IMR-90 (cell line): ENCODE measurements at regions not wholly inside any gene's neighbourhood (a gene's known extent, or its start where the extent isn't known, plus 50 kb on each side); places are given as distances from the start of the nearest gene placed in this dataset.

Source experiments
- ATAC-seq: fragments of 200-7000 bp; cut with Tn5 transposase; 2 replicates; pipeline ENCODE4 v1.9.1; 2020; ENCODE audit warnings: low read depth, mild to moderate bottlenecking, moderate library complexity
- BruUV-seq: library from RNA; stranded (reverse); fragments of 400-500 nt; replicated peaks from 2 replicates; lab custom pipeline; 2021; lab: Mats Ljungman, UMichigan
- CTCF ChIA-PET: fragments of 300-600 bp; formaldehyde crosslinking; extraction: SDS; loops from one replicate; lab custom pipeline; 2021; ENCODE audit warnings: antibody characterized with exemption; lab: Yijun Ruan, JAX
- POLR2A ChIA-PET: fragments of 300-600 bp; sonication (Branson Sonifier 250); formaldehyde crosslinking; loops from one replicate; lab custom pipeline; 2022; ENCODE audit warnings: antibody characterized with exemption; ENCODE audit not compliant: unreplicated experiment; lab: Charles Lee
- DNase-seq: peaks from one replicate; pipeline ENCODE4 v3.0.0; 2013
- H2AFZ ChIP-seq: replicated peaks from 2 replicates; pipeline ENCODE3; 2013; ENCODE audit warnings: low read length, mild to moderate bottlenecking; ENCODE audit not compliant: poor library complexity
- H2AK5ac ChIP-seq: 2 replicates; pipeline ENCODE4 v1.6.1; 2013; ENCODE audit warnings: low read depth, low read length, inconsistent platforms
- H2AK9ac ChIP-seq: replicated peaks from 2 replicates; pipeline ENCODE3; 2013; ENCODE audit warnings: mild to moderate bottlenecking, low read depth, low read length, moderate library complexity; ENCODE audit not compliant: poor library complexity
- H2BK120ac ChIP-seq: 2 replicates; pipeline ENCODE4 v1.6.1; 2013; ENCODE audit warnings: low read depth, low read length, inconsistent platforms
- H2BK15ac ChIP-seq: 3 replicates; pipeline ENCODE4 v1.6.1; 2013; ENCODE audit warnings: low read depth, low read length, inconsistent platforms
- H2BK20ac ChIP-seq: 2 replicates; pipeline ENCODE4 v1.6.1; 2013; ENCODE audit warnings: low read depth, mild to moderate bottlenecking, inconsistent platforms, low read length, moderate library complexity
- H2BK5ac ChIP-seq: 2 replicates; pipeline ENCODE4 v1.6.1; 2013; ENCODE audit warnings: mild to moderate bottlenecking, low read depth, low read length, inconsistent platforms; ENCODE audit not compliant: poor library complexity, severe bottlenecking
- H3K14ac ChIP-seq: replicated peaks from 2 replicates; pipeline ENCODE4 v1.6.1; 2013; ENCODE audit warnings: low read depth, low read length, inconsistent platforms
- H3K18ac ChIP-seq: 2 replicates; pipeline ENCODE4 v1.6.1; 2013; ENCODE audit warnings: low read depth, low read length, control low read depth
- H3K23ac ChIP-seq: 2 replicates; pipeline ENCODE4 v1.6.1; 2013; ENCODE audit warnings: low read depth, low read length, inconsistent platforms
- H3K27ac ChIP-seq: 2 replicates; pipeline ENCODE4 v1.5.1; 2013; ENCODE audit warnings: mild to moderate bottlenecking, control low read depth, low read length; ENCODE audit not compliant: insufficient read depth
- H3K27me3 ChIP-seq: 2 replicates; pipeline ENCODE4 v1.6.1; 2013; ENCODE audit warnings: low read length; ENCODE audit not compliant: control insufficient read depth, insufficient read depth
- H3K36me3 ChIP-seq: 2 replicates; pipeline ENCODE4 v1.6.1; 2013; ENCODE audit warnings: low read length, mixed read lengths; ENCODE audit not compliant: control insufficient read depth, insufficient read depth
- H3K4ac ChIP-seq: 2 replicates; pipeline ENCODE4 v1.6.1; 2013; ENCODE audit warnings: low read depth, low read length, inconsistent platforms
- H3K4me1 ChIP-seq: 2 replicates; pipeline ENCODE4 v1.6.1; 2013; ENCODE audit warnings: low read length, mixed read lengths; ENCODE audit not compliant: control insufficient read depth, insufficient read depth
- H3K4me2 ChIP-seq: 2 replicates; pipeline ENCODE4 v1.6.1; 2013; ENCODE audit warnings: low read depth, mild to moderate bottlenecking, control low read depth, low read length, moderate library complexity
- H3K4me3 ChIP-seq: 2 replicates; pipeline ENCODE4 v1.5.1; 2013; ENCODE audit warnings: low read depth, mild to moderate bottlenecking, control low read depth, low read length, moderate library complexity; ENCODE audit not compliant: insufficient read depth
- H3K56ac ChIP-seq: 2 replicates; pipeline ENCODE4 v1.6.1; 2013; ENCODE audit warnings: low read length, inconsistent platforms; ENCODE audit not compliant: insufficient read depth; ENCODE audit errors: extremely low read depth
- H3K79me1 ChIP-seq, 2 experiments: 2 replicates each; pipeline ENCODE4 v1.6.1; 2013; ENCODE audit warnings: low read length in 2 of 2, inconsistent platforms in 1 of 2, low read depth in 1 of 2
- H3K9ac ChIP-seq: 2 replicates; pipeline ENCODE4 v1.6.1; 2013; ENCODE audit warnings: low read depth, low read length, control low read depth
- H3K9me1 ChIP-seq: 2 replicates; pipeline ENCODE4 v1.6.1; 2013; ENCODE audit warnings: low read length, inconsistent platforms; ENCODE audit not compliant: insufficient read depth
- H3K9me3 ChIP-seq: 2 replicates; pipeline ENCODE4 v1.6.1; 2013; ENCODE audit warnings: low read length; ENCODE audit not compliant: control insufficient read depth, insufficient read depth
- H4K20me1 ChIP-seq: 2 replicates; pipeline ENCODE4 v1.6.1; 2013; ENCODE audit warnings: low read length, inconsistent platforms; ENCODE audit not compliant: insufficient read depth
- H4K5ac ChIP-seq: 2 replicates; pipeline ENCODE4 v1.6.1; 2013; ENCODE audit warnings: mild to moderate bottlenecking, low read depth, low read length, control low read depth
- H4K8ac ChIP-seq, 2 experiments: 2 replicates each; pipeline ENCODE4 v1.6.1; 2013; ENCODE audit warnings: low read depth in 2 of 2, low read length in 2 of 2, control low read depth in 1 of 2, inconsistent platforms in 1 of 2
- H4K91ac ChIP-seq: 2 replicates; pipeline ENCODE4 v1.6.1; 2013; ENCODE audit warnings: low read depth, low read length, inconsistent platforms; ENCODE audit not compliant: insufficient read depth
- BHLHE40 ChIP-seq: fragments of 150-350 bp; IDR thresholded peaks from 2 replicates; pipeline ENCODE4 v1.6.1; 2016; ENCODE audit warnings: mild to moderate bottlenecking, low read depth, low read length
- CEBPB ChIP-seq: IDR thresholded peaks from 2 replicates; pipeline ENCODE4 v1.6.1; 2012; ENCODE audit warnings: low read depth, low read length, improper control_type of control experiment
- CHD1 ChIP-seq: IDR thresholded peaks from 2 replicates; pipeline ENCODE4 v1.6.1; 2012; ENCODE audit warnings: low read depth, low read length, improper control_type of control experiment
- CTCF ChIP-seq: conservative IDR thresholded peaks from 2 replicates; pipeline ENCODE4 v1.5.1; 2012; ENCODE audit warnings: mild to moderate bottlenecking, low read depth, low read length, improper control_type of control experiment
- ELK1 ChIP-seq: fragments of 150-350 bp; IDR thresholded peaks from 2 replicates; pipeline ENCODE4 v1.6.1; 2016; ENCODE audit warnings: low read depth, mild to moderate bottlenecking, low read length, moderate library complexity, borderline replicate concordance
- FOS ChIP-seq: fragments of 150-350 bp; IDR thresholded peaks from 2 replicates; pipeline ENCODE4 v1.6.1; 2016; ENCODE audit warnings: low read depth, low read length
- MAFK ChIP-seq: IDR thresholded peaks from 2 replicates; pipeline ENCODE4 v1.6.1; 2012; ENCODE audit warnings: low read depth, low read length, improper control_type of control experiment
- MAZ ChIP-seq: IDR thresholded peaks from 2 replicates; pipeline ENCODE4 v1.6.1; 2012; ENCODE audit warnings: low read depth, mild to moderate bottlenecking, low read length, improper control_type of control experiment, moderate library complexity, borderline replicate concordance
- MXI1 ChIP-seq: IDR thresholded peaks from 2 replicates; pipeline ENCODE4 v1.6.1; 2012; ENCODE audit warnings: low read depth, mild to moderate bottlenecking, low read length, moderate library complexity, borderline replicate concordance
- NFE2L2 ChIP-seq: fragments of 150-350 bp; IDR thresholded peaks from 2 replicates; pipeline ENCODE4 v1.6.1; 2016; ENCODE audit warnings: low read depth, mild to moderate bottlenecking, low read length
- POLR2A ChIP-seq: IDR thresholded peaks from 2 replicates; pipeline ENCODE4 v1.6.1; 2012; ENCODE audit warnings: mild to moderate bottlenecking, low read depth, low read length
- RAD21 ChIP-seq: IDR thresholded peaks from 2 replicates; pipeline ENCODE4 v1.6.1; 2012; ENCODE audit warnings: low read length, improper control_type of control experiment
- RCOR1 ChIP-seq: IDR thresholded peaks from 2 replicates; pipeline ENCODE4 v1.6.1; 2012; ENCODE audit warnings: mild to moderate bottlenecking, low read length, improper control_type of control experiment; ENCODE audit not compliant: insufficient replicate concordance
- RFX5 ChIP-seq: IDR thresholded peaks from 2 replicates; pipeline ENCODE4 v1.8.0; 2012; ENCODE audit warnings: low read depth, mild to moderate bottlenecking, low read length, moderate library complexity
- SMC3 ChIP-seq: fragments of 150-350 bp; IDR thresholded peaks from 2 replicates; pipeline ENCODE4 v1.6.1; 2016; ENCODE audit warnings: low read depth, mild to moderate bottlenecking, antibody characterized with exemption, low read length, moderate library complexity
- USF2 ChIP-seq: fragments of 150-350 bp; IDR thresholded peaks from 2 replicates; pipeline ENCODE4 v1.6.1; 2017; ENCODE audit warnings: mild to moderate bottlenecking, antibody characterized with exemption, low read length, low read depth
- WGBS, 2 experiments: methylation state at CpG; one replicate each; pipeline versions ENCODE4 v1.1.5 to v1.1.7; 2013; ENCODE audit warnings: missing lambda C conversion rate in 2 of 2; ENCODE audit not compliant: insufficient read length in 1 of 2; ENCODE audit errors: extremely low coverage in 2 of 2; 5-methylcytosine and 5-hydroxymethylcytosine counted together
- dilution Hi-C: fragments of 300-500 bp; cut with HindIII; formaldehyde crosslinking; loops from one replicate; pipeline ENCODE4 v1.14.3; 2018; ENCODE audit warnings: low sequenced_read_pairs; ENCODE audit not compliant: unreplicated experiment
- in situ Hi-C: fragments of 300-500 bp; cut with MboI; formaldehyde crosslinking; loops from 3 replicates; pipeline ENCODE4 v1.14.3; 2019; ENCODE audit warnings: low sequenced_read_pairs, inconsistent platforms, mixed read lengths
- intact Hi-C: fragments of 100-400 bp; cut with micrococcal nuclease; formaldehyde crosslinking; loops from 2 replicates; pipeline ENCODE4 v1.10.0; 2022

GRCh38 chr9:38285236-38285635 lies 107.3 kb upstream of the ALDH1B1 start:
- TF ChIP-seq USF2 (no peak), SMC3 (no peak), POLR2A (no peak), FOS (no peak), BHLHE40 (no peak), MAZ (no peak), CEBPB (no peak), CHD1 (no peak), CTCF (no peak), MAFK (no peak), NFE2L2 (no peak), MXI1 (no peak), ELK1 (no peak), RAD21 (no peak), RFX5 (no peak), RCOR1 (no peak)
- Histone ChIP-seq H3K18ac (no peak overlapping the region), H3K4ac (no peak overlapping the region), H2BK5ac (no peak overlapping the region), H3K4me3 (no peak overlapping the region), H3K9me3 (no peaks in the 10 kb centered on the region), H2BK15ac (no peak overlapping the region), H2AK5ac (no peak overlapping the region), H4K5ac (no peak overlapping the region), H4K8ac (no peak overlapping the region), H2BK120ac (no peak overlapping the region), H2AFZ (no peak overlapping the region), H2BK20ac (no peak overlapping the region), H3K9me1 (no peaks in the 10 kb centered on the region), H3K23ac (no peak overlapping the region), H3K79me1 (no peaks in the 10 kb centered on the region), H3K27me3 (peaks cover 49% of the 10 kb centered on the region), H3K14ac (no peak overlapping the region), H3K4me1 (no peaks in the 10 kb centered on the region), H3K9ac (no peak overlapping the region), H4K20me1 (no peaks in the 10 kb centered on the region), H3K27ac (no peak overlapping the region), H2AK9ac (no peak overlapping the region), H3K36me3 (no peaks in the 10 kb centered on the region), H3K4me2 (no peak overlapping the region), H3K56ac (no peak overlapping the region), H4K91ac (no peak overlapping the region)
- ATAC-seq, result no peak
- ChIA-PET CTCF (no interaction called here), POLR2A (no interaction called here)
- no peak for DNase-seq
- dilution Hi-C loops (no loop called here), intact Hi-C loops (no loop called here), in situ Hi-C loops (no loop called here)
- BruUV-seq, result no TSS peak
- WGBS, 2 experiments, result no CpG with 5 or more reads among the region's 2 CpGs
